COLO668 (cell line): ENCODE measurements at regions not wholly inside any gene's neighbourhood (a gene's known extent, or its start where the extent isn't known, plus 50 kb on each side); places are given as distances from the start of the nearest gene placed in this dataset.
"Not testable (repeated sequence)": the region's sequence is repeated elsewhere in the genome, so short reads cannot be mapped to it uniquely, and the experiment has no call there.

ENCODE experiments used
- DNase-seq: peaks from one replicate; lab custom pipeline; 2025; ENCODE audit not compliant: unreplicated experiment; lab: John Stamatoyannopoulos, UW

GRCh38 chr13:86840250-86841191 lies 830.6 kb upstream of the SLITRK5 start:
- DNase-seq: no peak

DNA sequence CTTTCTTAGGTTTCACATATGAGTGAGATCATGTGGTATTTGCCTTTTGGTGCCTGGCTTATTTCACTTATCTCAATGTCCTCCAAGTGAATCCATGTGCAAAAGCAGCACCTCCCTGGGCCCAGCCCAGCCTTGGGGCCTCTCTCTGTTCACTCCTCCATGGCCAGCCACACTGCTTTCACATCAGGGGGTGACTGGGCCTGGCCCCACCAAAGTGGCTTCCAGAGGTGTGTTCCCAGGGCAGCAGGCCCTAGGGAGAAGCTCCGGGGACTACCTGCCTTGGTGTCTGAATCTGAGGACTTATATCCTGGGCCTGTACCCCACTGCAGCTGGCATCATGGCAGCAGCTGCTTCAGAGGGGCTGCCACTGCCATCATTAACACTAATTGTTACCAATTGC lies 829.9 kb upstream of the SLITRK5 start:
- DNase-seq: no peak

DNA sequence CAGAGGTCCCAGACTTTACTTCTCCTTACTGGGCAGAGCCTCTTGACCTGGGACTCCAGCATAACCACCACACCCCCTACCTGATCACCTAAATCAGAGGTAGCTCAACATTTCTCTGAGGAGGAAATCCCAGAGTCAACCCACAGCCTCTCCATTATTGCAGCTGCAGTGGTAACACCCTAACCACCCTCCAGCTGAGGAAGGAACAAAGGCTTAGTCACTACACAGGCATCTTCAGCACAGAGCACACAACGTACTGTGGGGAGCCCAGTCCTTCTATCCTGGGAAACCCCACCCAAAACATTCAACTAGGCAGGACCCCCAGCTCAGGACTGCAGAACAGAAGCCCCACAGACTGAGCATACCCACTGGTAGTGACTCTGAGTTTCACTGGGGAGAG lies 824.7 kb upstream of the SLITRK5 start:
- DNase-seq: no peak

- DNase-seq: no peak
Measured at GRCh38 chr13:86848716-86849115, 822.5 kb upstream of the SLITRK5 start.

DNA sequence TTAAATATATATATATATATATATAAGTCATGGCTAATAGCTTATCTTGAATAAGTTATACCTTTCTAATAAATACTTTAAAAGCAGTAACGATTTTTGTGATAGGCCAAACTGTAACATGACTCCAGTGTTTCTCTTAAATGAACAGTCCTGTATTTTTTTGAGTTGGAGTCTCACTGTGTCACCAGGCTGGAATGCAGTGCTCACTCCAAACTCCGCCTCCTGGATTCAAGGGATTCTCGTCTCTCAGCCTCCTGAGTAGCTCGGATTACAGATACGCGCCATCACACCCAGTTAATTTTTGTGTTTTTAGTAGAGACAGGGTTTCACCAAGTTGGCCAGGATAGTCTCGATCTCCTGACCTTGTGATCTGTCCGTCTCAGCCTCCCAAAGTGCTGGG lies 814.2 kb upstream of the SLITRK5 start:
- no peak for DNase-seq

DNA sequence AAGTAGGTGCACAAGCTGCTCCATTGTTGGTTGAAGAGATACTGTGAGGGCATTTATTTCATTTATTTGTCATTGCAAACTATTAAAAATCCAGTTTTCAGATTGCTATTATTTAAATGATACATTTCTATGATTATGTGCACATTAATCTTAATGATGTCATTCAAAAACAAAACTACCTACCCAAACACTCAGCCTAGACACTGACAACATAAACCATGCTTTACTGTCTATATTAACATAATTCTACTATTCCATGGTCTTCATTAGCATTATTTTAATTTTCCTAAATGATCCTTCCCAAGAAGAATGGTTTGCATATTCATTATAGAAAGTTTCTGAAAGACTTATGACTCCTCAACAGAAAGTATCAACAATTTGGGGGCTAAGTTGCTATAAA lies 813.0 kb upstream of the SLITRK5 start:
- no peak for DNase-seq

DNA sequence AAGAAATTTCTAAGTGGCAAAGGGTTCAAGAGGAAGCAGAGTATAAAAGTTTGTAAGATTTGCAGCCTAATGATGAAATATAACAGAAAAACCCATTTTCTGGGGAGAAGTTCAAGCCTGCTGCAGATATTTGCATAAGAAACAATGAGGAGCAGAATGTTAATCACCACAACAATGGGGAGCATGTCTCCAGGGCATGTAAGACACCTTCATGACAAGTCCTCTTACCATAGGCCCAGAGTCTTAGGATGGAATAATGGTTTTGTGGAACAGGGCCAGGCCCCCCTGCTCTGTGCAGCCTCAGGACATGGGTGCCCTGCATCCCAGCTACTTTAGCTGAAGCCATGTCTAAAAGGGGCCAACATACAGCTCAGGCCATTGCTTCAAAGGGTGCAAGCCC lies 809.0 kb upstream of the SLITRK5 start:
- DNase-seq: no peak

DNA sequence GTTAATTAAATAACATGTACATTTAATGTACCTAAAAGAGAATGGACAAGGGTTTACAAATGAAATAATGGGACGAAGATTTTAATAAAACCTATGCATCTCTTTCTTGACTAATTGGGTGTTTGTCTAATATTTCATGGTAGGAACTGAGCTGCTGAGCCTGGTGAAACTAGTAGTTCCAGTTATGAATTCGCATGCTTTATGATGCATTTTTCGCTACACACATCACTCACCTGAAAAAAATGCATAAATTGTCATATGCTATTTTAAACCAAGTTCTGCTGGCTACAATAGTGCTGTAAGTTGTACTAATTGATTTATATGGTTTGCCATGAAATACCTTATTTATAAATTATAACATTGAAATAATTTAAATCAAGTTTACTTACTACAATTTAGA lies 806.8 kb upstream of the SLITRK5 start:
- DNase-seq: no peak

GRCh38 chr13:86870444-86870843 lies 800.7 kb upstream of the SLITRK5 start:
- DNase-seq: no peak

DNA sequence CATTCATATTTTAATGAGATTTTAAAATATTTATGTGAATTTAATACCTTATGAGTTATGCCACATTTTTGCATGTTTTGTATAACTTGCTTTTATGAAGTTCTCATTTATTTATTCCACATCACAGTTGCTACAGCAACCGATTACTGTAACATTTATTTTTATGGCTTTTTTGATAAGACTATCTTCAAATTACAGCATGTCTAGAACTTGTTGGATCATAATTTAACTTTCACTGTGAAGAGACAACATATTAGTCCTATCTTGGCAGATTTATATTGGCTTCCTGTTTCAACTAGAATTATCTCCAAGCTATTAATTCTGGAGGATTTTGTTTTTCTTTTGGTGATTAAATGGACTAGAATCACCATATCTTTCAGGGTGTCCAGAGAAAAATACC lies 793.7 kb upstream of the SLITRK5 start:
- DNase-seq: no peak

DNA sequence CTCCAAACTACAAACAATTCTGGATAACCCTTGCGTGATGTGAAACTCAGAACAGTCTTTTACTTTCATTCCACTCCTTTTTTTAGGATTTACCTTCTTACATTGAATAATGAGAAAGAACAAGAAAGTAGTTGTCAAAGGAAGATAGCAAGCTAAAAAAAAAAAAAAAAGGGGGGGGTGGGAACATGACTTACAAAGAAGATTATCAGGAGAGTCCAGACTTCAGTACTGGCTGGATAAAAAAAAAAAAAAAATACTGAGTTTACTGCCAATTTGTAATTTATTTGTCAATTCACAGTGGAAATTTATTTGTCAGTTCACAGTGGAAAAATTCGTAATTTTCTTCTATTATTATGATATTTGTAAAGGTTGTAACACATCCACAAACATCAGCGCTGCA lies 792.4 kb upstream of the SLITRK5 start:
- DNase-seq: no peak

DNA sequence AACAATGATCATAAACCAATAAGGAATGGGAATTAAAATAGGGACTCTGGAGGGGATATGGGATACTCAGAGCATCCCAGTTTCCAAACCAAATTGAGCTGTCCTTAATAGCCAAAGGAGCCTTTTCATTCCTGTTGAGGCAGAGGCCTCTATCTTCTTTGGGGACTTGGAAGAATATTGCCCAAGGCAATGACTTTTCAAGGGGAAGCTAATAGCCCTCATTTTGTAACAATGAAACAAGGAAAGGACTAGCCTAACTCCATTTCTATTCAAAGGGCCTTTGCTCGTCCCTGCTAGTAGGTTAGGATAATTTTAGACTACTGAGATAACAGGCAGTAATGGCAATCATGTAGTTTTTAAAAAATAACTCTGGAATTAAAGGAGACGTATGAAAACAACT lies 789.8 kb upstream of the SLITRK5 start:
- DNase-seq: no peak

DNA sequence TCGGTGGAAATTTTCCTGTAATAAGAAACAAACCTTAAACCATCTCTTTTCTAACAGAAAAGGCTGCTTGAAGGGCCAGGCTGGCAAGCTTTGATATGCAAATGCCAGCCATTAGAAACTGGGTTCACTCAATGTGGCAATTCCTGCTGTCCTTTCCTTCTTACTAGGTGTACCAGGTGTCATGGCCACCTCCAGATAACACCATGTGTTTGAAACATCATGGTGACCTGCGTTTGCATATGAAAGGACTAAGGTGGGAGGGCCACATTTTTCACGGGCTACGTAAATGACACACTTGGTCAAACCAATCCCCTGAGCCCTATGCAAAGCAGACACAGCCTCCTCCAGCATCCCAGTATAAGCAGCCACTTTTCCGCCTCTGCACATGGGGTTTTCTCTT lies 789.1 kb upstream of the SLITRK5 start:
- DNase-seq: no peak

DNA sequence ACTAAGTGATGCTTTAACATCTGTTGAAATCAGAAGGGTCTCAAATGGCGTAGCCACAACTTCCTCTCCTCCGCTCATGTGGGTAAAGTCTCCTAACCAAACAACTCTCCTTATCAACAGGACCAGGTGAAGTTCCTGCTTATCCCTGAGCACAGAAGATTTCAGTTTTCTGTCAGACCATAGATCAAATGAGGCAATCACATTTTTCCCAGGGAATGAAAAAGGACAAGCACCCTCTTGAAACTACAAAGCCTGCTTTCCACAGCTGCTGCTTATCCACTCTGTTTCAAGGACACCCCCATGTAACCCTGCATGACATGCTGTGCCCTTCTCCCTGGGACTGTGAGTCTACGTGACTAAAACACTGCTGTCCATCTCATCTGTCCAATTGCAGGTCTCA lies 788.3 kb upstream of the SLITRK5 start:
- no peak for DNase-seq

GRCh38 chr13:86892330-86892729 lies 778.8 kb upstream of the SLITRK5 start:
- DNase-seq: no peak

- no peak for DNase-seq
Measured at GRCh38 chr13:86900906-86901305, 770.3 kb upstream of the SLITRK5 start.

DNA sequence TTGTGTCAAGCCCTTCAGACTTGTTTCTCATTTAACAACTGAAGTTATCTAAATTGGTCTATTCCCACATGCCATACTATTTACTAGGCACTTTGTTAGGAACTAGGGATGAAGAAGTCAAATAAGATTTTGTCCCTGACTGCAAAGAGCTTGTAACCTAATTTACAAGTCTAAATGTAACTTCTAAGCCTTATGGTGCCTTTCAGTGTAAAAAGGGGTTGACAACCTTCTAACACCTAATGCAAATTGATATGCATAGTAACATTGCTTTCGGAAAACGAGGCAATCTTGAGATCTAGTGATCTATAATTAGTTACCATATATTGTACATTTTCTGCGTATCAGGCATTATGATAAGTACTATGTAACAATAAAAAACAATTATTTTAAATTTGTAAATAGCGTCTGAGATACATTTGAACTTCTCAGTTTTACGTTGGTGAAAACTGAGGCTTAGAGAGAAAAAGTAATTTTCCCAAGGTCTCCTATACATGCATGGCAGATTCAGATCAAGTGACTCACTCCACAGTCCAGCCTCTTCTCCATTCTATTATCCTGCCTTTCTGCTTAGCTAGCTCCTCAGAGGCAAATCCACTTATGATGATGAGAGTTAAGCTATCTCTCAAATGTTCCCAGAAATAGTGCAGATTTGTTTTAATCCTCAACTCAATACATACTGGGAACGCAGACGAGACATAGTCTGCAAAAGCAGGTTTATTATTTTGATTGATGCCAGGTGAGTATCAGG lies 764.9 kb upstream of the SLITRK5 start:
- no peak for DNase-seq

DNA sequence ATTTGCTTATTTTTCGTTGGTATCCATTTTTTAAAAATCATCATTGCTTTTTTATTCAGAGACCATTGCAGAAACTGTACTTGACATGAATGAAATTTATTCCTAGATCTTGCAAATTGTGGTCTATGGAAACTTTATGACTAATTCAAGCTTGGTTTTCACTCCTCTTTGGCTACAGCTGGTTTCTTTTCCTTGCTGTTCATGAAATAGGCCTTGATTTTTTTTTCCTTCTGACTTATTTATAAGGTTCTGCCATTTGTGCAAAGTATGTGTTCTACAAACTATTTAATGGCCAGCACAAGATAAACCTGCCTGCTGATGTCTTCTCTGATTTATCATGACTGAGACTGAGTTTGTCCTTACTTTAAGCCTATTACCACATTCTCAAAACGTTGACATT lies 764.0 kb upstream of the SLITRK5 start:
- no peak for DNase-seq

DNA sequence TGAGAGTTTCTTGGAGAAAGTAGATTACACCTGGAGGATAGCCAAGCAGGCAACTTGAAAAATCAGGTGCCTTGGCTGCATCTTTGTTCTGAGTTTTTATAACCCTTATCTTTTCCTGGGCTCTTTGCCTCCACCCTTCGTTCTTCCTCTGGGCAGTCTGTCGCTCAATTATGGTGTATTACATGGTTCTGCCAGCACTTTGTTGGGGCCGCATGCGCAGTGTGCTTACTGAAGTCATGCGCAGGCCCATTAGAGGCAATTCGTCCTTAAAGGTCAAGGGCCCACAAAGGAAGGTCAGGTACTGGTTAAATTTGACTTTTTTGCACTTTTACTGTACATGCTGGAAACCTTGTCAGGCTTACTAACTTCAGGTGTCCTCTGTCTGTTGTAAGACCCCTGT lies 761.9 kb upstream of the SLITRK5 start:
- no peak for DNase-seq

DNA sequence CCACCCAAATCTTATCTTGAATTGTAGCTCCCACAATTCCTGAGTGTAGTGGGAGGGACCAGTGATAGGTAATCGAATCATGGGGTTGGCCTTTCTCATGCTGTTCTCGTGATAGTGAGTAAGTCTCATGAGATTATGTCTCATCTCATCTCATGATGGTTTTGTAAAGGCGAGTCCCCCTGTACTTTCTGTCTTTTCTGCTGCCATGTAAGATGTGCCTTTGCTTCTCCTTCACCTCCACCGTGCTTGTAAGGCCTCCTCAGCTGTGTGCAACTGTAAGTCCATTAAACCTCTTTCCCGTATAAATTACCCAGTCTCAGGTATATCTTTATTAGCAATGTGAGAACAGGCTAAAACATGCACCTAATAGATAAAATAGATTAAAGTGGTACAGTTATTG lies 756.4 kb upstream of the SLITRK5 start:
- DNase-seq: no peak

- DNase-seq: not testable (repeated sequence)
Measured at GRCh38 chr13:86917438-86917837, 753.7 kb upstream of the SLITRK5 start.

GRCh38 chr13:86918682-86919081 lies 752.5 kb upstream of the SLITRK5 start:
- DNase-seq: no peak
